Upper lobe of right lung (tissue), 1 donor: ENCODE measurements at regions not wholly inside any gene's neighbourhood (a gene's known extent, or its start where the extent isn't known, plus 50 kb on each side); places are given as distances from the start of the nearest gene placed in this dataset.

Source experiments
- ATAC-seq: fragments of 200-7000 bp; cut with Tn5 transposase; one replicate; pipeline ENCODE4 v1.9.1; 2020; ENCODE audit warnings: mild to moderate bottlenecking, moderate library complexity
- DNase-seq: peaks from one replicate; pipeline ENCODE4 v3.0.0-alpha.2; 2020
- H3K27ac ChIP-seq: fragments of 200-600 bp; one replicate; pipeline ENCODE4 v1.8.0; 2022
- H3K27me3 ChIP-seq: fragments of 200-600 bp; one replicate; pipeline ENCODE4 v1.8.0; 2022; ENCODE audit warnings: mild to moderate bottlenecking
- H3K36me3 ChIP-seq: fragments of 200-600 bp; one replicate; pipeline ENCODE4 v1.8.0; 2022
- H3K4me1 ChIP-seq: fragments of 200-600 bp; one replicate; pipeline ENCODE4 v1.8.0; 2022
- H3K4me3 ChIP-seq: fragments of 200-600 bp; one replicate; pipeline ENCODE4 v1.8.0; 2022; ENCODE audit warnings: mild to moderate bottlenecking
- H3K9me3 ChIP-seq: fragments of 200-600 bp; one replicate; pipeline ENCODE4 v1.8.0; 2022
- intact Hi-C: fragments of 100-400 bp; cut with DNase I; formaldehyde crosslinking; loops from one replicate; pipeline ENCODE4 v1.11.0; 2022
- TF ChIP-seq, protein P1 (sequence below): fragments of 200-600 bp; IDR thresholded peaks from one replicate; pipeline ENCODE4 v1.8.0; 2022; ENCODE audit warnings: antibody characterized with exemption
- donor health status: DM: no; HTN: yes; CAD: no; lungs with severe emphysema.

DNA sequence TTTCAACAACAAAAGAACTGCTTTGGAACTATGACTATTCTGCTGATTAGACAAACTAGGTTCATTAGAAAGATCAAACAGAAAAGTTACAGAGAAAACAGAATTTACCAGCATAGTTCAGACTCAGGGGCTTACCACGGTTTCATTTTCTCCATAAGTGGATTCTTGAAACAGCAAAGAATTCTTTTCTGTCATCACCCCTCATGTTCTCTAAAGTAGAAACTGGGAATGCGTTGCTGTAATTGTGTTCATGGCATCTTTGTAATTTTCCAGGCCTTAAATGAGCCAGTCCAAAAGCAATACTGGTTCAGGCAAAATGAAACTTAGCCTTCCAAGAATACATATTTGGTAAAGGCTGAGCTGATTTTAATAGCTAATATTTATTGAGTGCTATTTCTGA is 287.8 kb downstream of the CHL1 start:
- Histone ChIP-seq H3K4me1 (no peaks in the 10 kb centered on the region), H3K36me3 (no peaks in the 10 kb centered on the region), H3K27ac (peak overlapping the region; percentile 47), H3K4me3 (no peak overlapping the region), H3K27me3 (no peaks in the 10 kb centered on the region), H3K9me3 (no peaks in the 10 kb centered on the region)
- ATAC-seq (no peak), DNase-seq (no peak)
- TF ChIP-seq, protein P1, sequence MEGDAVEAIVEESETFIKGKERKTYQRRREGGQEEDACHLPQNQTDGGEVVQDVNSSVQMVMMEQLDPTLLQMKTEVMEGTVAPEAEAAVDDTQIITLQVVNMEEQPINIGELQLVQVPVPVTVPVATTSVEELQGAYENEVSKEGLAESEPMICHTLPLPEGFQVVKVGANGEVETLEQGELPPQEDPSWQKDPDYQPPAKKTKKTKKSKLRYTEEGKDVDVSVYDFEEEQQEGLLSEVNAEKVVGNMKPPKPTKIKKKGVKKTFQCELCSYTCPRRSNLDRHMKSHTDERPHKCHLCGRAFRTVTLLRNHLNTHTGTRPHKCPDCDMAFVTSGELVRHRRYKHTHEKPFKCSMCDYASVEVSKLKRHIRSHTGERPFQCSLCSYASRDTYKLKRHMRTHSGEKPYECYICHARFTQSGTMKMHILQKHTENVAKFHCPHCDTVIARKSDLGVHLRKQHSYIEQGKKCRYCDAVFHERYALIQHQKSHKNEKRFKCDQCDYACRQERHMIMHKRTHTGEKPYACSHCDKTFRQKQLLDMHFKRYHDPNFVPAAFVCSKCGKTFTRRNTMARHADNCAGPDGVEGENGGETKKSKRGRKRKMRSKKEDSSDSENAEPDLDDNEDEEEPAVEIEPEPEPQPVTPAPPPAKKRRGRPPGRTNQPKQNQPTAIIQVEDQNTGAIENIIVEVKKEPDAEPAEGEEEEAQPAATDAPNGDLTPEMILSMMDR: no peak
- intact Hi-C loops: no loop called here

DNA sequence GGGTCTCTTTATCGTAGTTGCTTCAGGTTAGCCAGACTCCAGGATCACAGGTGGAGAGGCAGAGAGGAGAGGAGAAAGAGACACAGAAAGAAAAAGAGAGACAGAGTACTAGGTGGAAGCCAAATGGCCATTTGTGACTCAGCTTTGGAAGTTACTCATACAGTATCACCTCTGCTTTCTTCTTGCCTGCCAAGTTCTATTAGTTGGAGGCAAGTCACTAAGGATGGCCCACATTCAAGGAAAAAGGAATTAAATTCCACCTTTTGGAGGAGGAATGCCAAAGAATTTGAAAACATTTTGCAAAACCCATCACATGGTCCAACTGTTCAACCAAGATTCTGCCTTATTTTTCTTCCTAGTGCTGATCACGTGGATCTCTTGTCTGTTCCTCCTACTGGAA is 291.1 kb downstream of the CHL1 start:
- intact Hi-C loops: no loop called here
- Histone ChIP-seq H3K36me3 (no peaks in the 10 kb centered on the region), H3K4me1 (no peaks in the 10 kb centered on the region), H3K27ac (no peak overlapping the region), H3K4me3 (no peak overlapping the region), H3K9me3 (no peaks in the 10 kb centered on the region), H3K27me3 (no peaks in the 10 kb centered on the region)
- TF ChIP-seq, protein P1: no peak
- ATAC-seq (no peak), DNase-seq (no peak)

DNA sequence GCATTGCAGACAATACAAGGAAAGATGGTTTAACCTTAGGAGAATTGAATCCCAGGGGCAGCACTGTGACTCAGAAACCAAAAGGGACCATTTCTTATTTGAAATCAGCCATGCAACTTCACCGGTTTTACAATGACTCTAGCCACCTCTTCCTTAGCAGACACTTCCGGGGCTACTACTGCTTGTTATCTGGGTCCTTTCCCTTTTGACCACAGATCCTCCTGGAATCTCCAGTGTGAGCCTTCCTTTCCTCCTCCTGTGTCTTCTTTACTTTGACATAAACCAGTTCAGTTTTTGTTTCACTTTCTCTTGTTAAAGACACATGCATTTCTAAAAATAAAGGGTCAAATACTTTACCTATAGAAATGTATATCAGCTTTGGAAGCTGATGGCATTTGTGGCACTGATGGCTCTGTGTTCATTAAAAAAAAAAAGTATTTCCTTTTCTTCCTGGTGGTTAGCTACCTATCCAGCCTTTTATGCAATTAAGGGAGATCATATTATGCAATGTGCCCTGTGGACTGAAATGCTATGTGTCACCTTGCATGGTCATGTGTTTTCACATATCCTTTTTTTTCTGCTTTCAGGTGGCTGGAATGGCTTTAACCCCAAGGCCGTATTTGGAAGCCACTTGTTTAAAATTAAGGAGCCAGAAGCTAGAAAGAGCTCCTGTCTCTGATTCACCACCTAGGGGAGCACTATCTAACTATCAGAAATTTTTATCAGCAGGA is 296.2 kb downstream of the CHL1 start:
- no peak for DNase-seq
- TF ChIP-seq, protein P1: no peak
- H3K9me3 ChIP-seq: no peaks in the 10 kb centered on the region
- no peaks in the 10 kb centered on the region for H3K36me3 ChIP-seq
- ATAC-seq: no peak
- H3K4me1 ChIP-seq: no peaks in the 10 kb centered on the region
- H3K27me3 ChIP-seq: no peaks in the 10 kb centered on the region
- intact Hi-C loops: no loop called here
- no peak overlapping the region for H3K27ac ChIP-seq
- no peak overlapping the region for H3K4me3 ChIP-seq

DNA sequence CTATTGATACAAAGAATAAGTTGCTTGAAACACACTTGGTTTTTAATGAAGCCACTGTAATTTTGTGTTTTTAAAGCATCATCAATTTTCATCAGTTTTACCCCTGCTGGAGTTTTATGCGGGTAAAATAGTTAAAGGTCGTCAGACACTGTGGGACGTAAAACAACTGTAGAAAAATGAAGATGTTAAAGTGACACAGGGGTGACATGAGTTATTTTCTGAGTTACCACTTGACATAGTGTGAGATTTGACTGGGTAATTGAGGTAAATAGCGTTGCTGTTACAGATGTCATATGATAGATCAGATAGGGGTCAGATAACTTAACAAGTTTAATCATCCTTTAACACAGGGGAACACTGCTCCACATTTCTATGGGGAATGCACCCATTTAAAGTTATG is 297.6 kb downstream of the CHL1 start:
- H3K4me1 ChIP-seq: no peaks in the 10 kb centered on the region
- no peaks in the 10 kb centered on the region for H3K27me3 ChIP-seq
- ATAC-seq: no peak
- TF ChIP-seq, protein P1: no peak
- no peak overlapping the region for H3K4me3 ChIP-seq
- no peak for DNase-seq
- H3K27ac ChIP-seq: no peak overlapping the region
- no peaks in the 10 kb centered on the region for H3K36me3 ChIP-seq
- intact Hi-C loops: no loop called here
- H3K9me3 ChIP-seq: no peaks in the 10 kb centered on the region

DNA sequence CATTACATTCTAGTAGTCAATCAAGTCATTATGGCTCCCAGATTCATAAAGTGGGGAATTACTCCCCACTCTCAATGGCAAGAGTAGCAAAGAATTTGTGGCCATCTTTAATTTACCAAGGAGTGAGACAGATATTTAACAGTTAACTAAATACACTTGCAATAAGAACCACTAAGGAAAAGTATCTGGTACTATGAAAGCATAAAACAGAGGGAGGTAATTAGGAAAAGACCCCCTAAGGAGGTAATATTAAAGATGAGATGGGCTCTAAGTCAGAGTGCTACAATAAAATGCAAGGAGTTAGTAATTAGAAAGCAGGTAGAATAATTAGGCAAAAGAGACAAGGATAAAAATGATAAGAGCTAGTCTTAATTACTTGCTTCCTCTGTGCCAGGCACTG is 301.9 kb downstream of the CHL1 start:
- H3K27me3 ChIP-seq: no peaks in the 10 kb centered on the region
- H3K36me3 ChIP-seq: no peaks in the 10 kb centered on the region
- ATAC-seq (no peak), DNase-seq (no peak)
- H3K27ac ChIP-seq: no peak overlapping the region
- H3K4me3 ChIP-seq: no peak overlapping the region
- intact Hi-C loops: no loop called here
- H3K9me3 ChIP-seq: no peaks in the 10 kb centered on the region
- H3K4me1 ChIP-seq: no peaks in the 10 kb centered on the region
- TF ChIP-seq, protein P1: no peak
